HEK293T (cell line): ENCODE measurements at regions not wholly inside any gene's neighbourhood (a gene's known extent, or its start where the extent isn't known, plus 50 kb on each side); places are given as distances from the start of the nearest gene placed in this dataset.

Experiments
- ARNT ChIP-seq: fragments of 450-650 bp; IDR thresholded peaks from 2 replicates; pipeline ENCODE4 v1.6.1; 2017; ENCODE audit warnings: mild to moderate bottlenecking
- BHLHE40 ChIP-seq: fragments of 450-650 bp; IDR thresholded peaks from 2 replicates; pipeline ENCODE4 v1.6.1; 2016; ENCODE audit warnings: mild to moderate bottlenecking, moderate library complexity, borderline replicate concordance
- CTBP1 ChIP-seq: fragments of 450-650 bp; IDR thresholded peaks from 2 replicates; pipeline ENCODE4 v1.6.1; 2016; ENCODE audit warnings: borderline replicate concordance
- ELF4 ChIP-seq: fragments of 450-650 bp; IDR thresholded peaks from 2 replicates; pipeline ENCODE4 v1.6.1; 2017; ENCODE audit warnings: antibody characterized with exemption
- FOXA1 ChIP-seq: fragments of 450-650 bp; IDR thresholded peaks from 2 replicates; pipeline ENCODE4 v1.6.1; 2016; ENCODE audit warnings: mild to moderate bottlenecking
- FOXK2 ChIP-seq: fragments of 450-650 bp; IDR thresholded peaks from 2 replicates; pipeline ENCODE4 v1.6.1; 2016; ENCODE audit warnings: mild to moderate bottlenecking
- FOXM1 ChIP-seq: fragments of 450-650 bp; IDR thresholded peaks from 2 replicates; pipeline ENCODE4 v1.6.1; 2017; ENCODE audit warnings: mild to moderate bottlenecking, borderline replicate concordance
- HDGF ChIP-seq: fragments of 450-650 bp; IDR thresholded peaks from 2 replicates; pipeline ENCODE4 v1.6.1; 2017; ENCODE audit warnings: antibody characterized with exemption, borderline replicate concordance
- LEF1 ChIP-seq: fragments of 450-650 bp; IDR thresholded peaks from 2 replicates; pipeline ENCODE4 v1.6.1; 2017; ENCODE audit warnings: mild to moderate bottlenecking, borderline replicate concordance
- PKNOX1 ChIP-seq: fragments of 450-650 bp; IDR thresholded peaks from 2 replicates; pipeline ENCODE4 v1.6.1; 2016
- SP1 ChIP-seq: fragments of 450-650 bp; IDR thresholded peaks from 2 replicates; pipeline ENCODE4 v1.6.1; 2017
- SUZ12 ChIP-seq: fragments of 450-650 bp; IDR thresholded peaks from 2 replicates; pipeline ENCODE4 v1.6.1; 2016; ENCODE audit warnings: mild to moderate bottlenecking
- TARDBP ChIP-seq: fragments of 450-650 bp; IDR thresholded peaks from 2 replicates; pipeline ENCODE4 v1.6.1; 2016

GRCh38 chr4:26049447-26049846 lies 135.4 kb downstream of the SMIM20 start:
- TF ChIP-seq TARDBP (no peak), HDGF (no peak), ELF4 (no peak), SUZ12 (no peak), FOXK2 (no peak), ARNT (no peak), LEF1 (no peak), FOXA1 (no peak), BHLHE40 (no peak), PKNOX1 (no peak), FOXM1 (no peak), SP1 (no peak), CTBP1 (no peak)
